Endothelial cell of umbilical vein (primary cell): ENCODE measurements at regions not wholly inside any gene's neighbourhood (a gene's known extent, or its start where the extent isn't known, plus 50 kb on each side); places are given as distances from the start of the nearest gene placed in this dataset.
"Not testable (repeated sequence)": the region's sequence is repeated elsewhere in the genome, so short reads cannot be mapped to it uniquely, and the experiment has no call there.

Experiments used
- BruUV-seq: library from RNA; stranded (reverse); fragments of 400-500 nt; replicated peaks from 2 replicates; lab custom pipeline; 2021; lab: Mats Ljungman, UMichigan
- CTCF ChIA-PET: fragments of 300-600, 350-600 bp; sonication (Branson Sonifier 250); formaldehyde crosslinking; loops from one replicate; lab custom pipeline; 2021; ENCODE audit warnings: antibody characterized with exemption, inconsistent platforms; lab: Charles Lee
- POLR2A ChIA-PET: fragments of 300-600, 350-600 bp; sonication (Branson Sonifier 250); formaldehyde crosslinking; loops from one replicate; lab custom pipeline; 2021; ENCODE audit warnings: antibody characterized with exemption, inconsistent platforms; lab: Charles Lee
- DNase-seq: peaks from one replicate; pipeline ENCODE4 v3.0.0-alpha.2; 2011; ENCODE audit warnings: low read depth, low spot score
- FAIRE-seq: peaks from 2 replicates; lab custom pipeline; 2011; peaks lifted over from hg19 to GRCh38; lab: Jason Lieb, UNC
- H2AFZ ChIP-seq: 2 replicates; pipeline ENCODE4 v1.6.0; 2012; ENCODE audit warnings: low read depth, low read length, control low read depth, inconsistent platforms
- H3K27ac ChIP-seq: 2 replicates; pipeline ENCODE4 v1.5.1; 2011; ENCODE audit warnings: low read depth, mild to moderate bottlenecking, control low read depth, low read length, moderate library complexity; ENCODE audit not compliant: insufficient read depth
- H3K27me3 ChIP-seq, 2 experiments: 2 replicates each; pipeline versions ENCODE4 v1.6.0 to v1.6.1; 2011; ENCODE audit warnings: low read length in 2 of 2, mixed read lengths in 1 of 2; ENCODE audit not compliant: control insufficient read depth in 2 of 2, insufficient read depth in 2 of 2
- H3K36me3 ChIP-seq, 2 experiments: 2 replicates in 1 of 2; 3 replicates in 1 of 2; pipeline ENCODE4 v1.5.1; 2011; ENCODE audit warnings: low read length in 2 of 2, mild to moderate bottlenecking in 1 of 2, moderate library complexity in 1 of 2; ENCODE audit not compliant: control insufficient read depth in 2 of 2, insufficient read depth in 2 of 2; ENCODE audit errors: extremely low read depth in 1 of 2
- H3K4me1 ChIP-seq: 3 replicates; pipeline ENCODE4 v1.5.1; 2011; ENCODE audit warnings: mild to moderate bottlenecking, low read length; ENCODE audit not compliant: control insufficient read depth, insufficient read depth; ENCODE audit errors: extremely low read depth
- H3K4me2 ChIP-seq: 2 replicates; pipeline ENCODE4 v1.6.1; 2011; ENCODE audit warnings: low read length, control low read depth, mixed read lengths; ENCODE audit not compliant: insufficient read depth
- H3K4me3 ChIP-seq, 3 experiments: fragments of 200-600 bp in 1 of 3; sonication (generic), shearing (Covaris generic) in 1 of 3; replicated peaks in 1 of 3; 2 replicates each; pipeline ENCODE4 v1.5.1; 2011 to 2016; ENCODE audit warnings: control low read depth in 3 of 3, low read length in 3 of 3, mild to moderate bottlenecking in 2 of 3, inconsistent platforms in 1 of 3, low read depth in 1 of 3, moderate library complexity in 1 of 3; ENCODE audit not compliant: insufficient read depth in 1 of 3
- H3K79me2 ChIP-seq: 2 replicates; pipeline ENCODE4 v1.6.0; 2012; ENCODE audit warnings: low read length, inconsistent platforms; ENCODE audit not compliant: control insufficient read depth, insufficient read depth
- H3K9ac ChIP-seq: replicated peaks from 2 replicates; pipeline ENCODE3; 2011; ENCODE audit warnings: low read length, control low read depth; ENCODE audit not compliant: insufficient read depth; ENCODE audit errors: extremely low read depth
- H3K9me1 ChIP-seq: replicated peaks from 3 replicates; pipeline ENCODE4 v1.6.0; 2011; ENCODE audit warnings: mild to moderate bottlenecking, low read length; ENCODE audit not compliant: control insufficient read depth, insufficient read depth; ENCODE audit errors: extremely low read depth
- H3K9me3 ChIP-seq: replicated peaks from 2 replicates; pipeline ENCODE4 v1.5.1; 2012; ENCODE audit warnings: low read length, inconsistent platforms; ENCODE audit not compliant: control insufficient read depth, insufficient read depth
- H4K20me1 ChIP-seq: replicated peaks from 2 replicates; pipeline ENCODE3; 2011; ENCODE audit warnings: mild to moderate bottlenecking, low read length; ENCODE audit not compliant: control insufficient read depth, insufficient read depth; ENCODE audit errors: extremely low read depth
- CTCF ChIP-seq, 2 donors: IDR thresholded peaks; 1 replicate in 1 of 2; 2 replicates in 1 of 2; pipeline ENCODE4 v1.5.1; 2011; ENCODE audit warnings: low read length in 2 of 2, mild to moderate bottlenecking in 2 of 2, moderate library complexity in 2 of 2, control low read depth in 1 of 2, inconsistent platforms in 1 of 2, low read depth in 1 of 2; ENCODE audit not compliant: insufficient read depth in 1 of 2; ENCODE audit errors: extremely low read depth in 1 of 2
- EZH2 ChIP-seq: IDR thresholded peaks from 2 replicates; pipeline ENCODE4 v1.6.1; 2012; ENCODE audit warnings: borderline replicate concordance, low read depth, mild to moderate bottlenecking, moderate library complexity, low read length, inconsistent platforms; ENCODE audit not compliant: severe bottlenecking
- FOS ChIP-seq: IDR thresholded peaks from 2 replicates; pipeline ENCODE4 v1.6.1; 2011; ENCODE audit warnings: mild to moderate bottlenecking, low read length, moderate library complexity, borderline replicate concordance; ENCODE audit not compliant: insufficient read depth
- GATA2 ChIP-seq: IDR thresholded peaks from 2 replicates; pipeline ENCODE4 v1.7.0; 2011; ENCODE audit warnings: low read depth, mild to moderate bottlenecking, moderate library complexity, mixed read lengths, low read length; ENCODE audit not compliant: insufficient read length, insufficient read depth
- JUN ChIP-seq: IDR thresholded peaks from 2 replicates; pipeline ENCODE4 v1.6.1; 2011; ENCODE audit warnings: borderline replicate concordance, low read depth; ENCODE audit not compliant: insufficient read length, insufficient read depth
- MAX ChIP-seq: IDR thresholded peaks from 2 replicates; pipeline ENCODE4 v1.6.1; 2011; ENCODE audit not compliant: insufficient read depth, insufficient read length
- MYC ChIP-seq: IDR thresholded peaks from one replicate; pipeline ENCODE4 v1.6.1; 2011; ENCODE audit warnings: mild to moderate bottlenecking, low read depth, low read length
- POLR2A ChIP-seq: IDR thresholded peaks from 2 replicates; pipeline ENCODE4 v1.6.1; 2012; ENCODE audit warnings: low read depth, mild to moderate bottlenecking, control low read depth, low read length
- POLR2AphosphoS5 ChIP-seq: IDR thresholded peaks from 2 replicates; pipeline ENCODE4 v1.6.1; 2012; ENCODE audit warnings: low read depth, mild to moderate bottlenecking, control low read depth, low read length, moderate library complexity; ENCODE audit not compliant: insufficient read depth
- dilution Hi-C: fragments of 300-500 bp; cut with MboI; formaldehyde crosslinking; loops from one replicate; pipeline ENCODE4 v1.15.0; 2019; ENCODE audit warnings: low sequenced_read_pairs; ENCODE audit not compliant: extremely low pct_ligation_motif_present
- intact Hi-C: fragments of 100-400 bp; cut with micrococcal nuclease; formaldehyde crosslinking; loops from one replicate; pipeline ENCODE4 v1.10.0; 2022

DNA sequence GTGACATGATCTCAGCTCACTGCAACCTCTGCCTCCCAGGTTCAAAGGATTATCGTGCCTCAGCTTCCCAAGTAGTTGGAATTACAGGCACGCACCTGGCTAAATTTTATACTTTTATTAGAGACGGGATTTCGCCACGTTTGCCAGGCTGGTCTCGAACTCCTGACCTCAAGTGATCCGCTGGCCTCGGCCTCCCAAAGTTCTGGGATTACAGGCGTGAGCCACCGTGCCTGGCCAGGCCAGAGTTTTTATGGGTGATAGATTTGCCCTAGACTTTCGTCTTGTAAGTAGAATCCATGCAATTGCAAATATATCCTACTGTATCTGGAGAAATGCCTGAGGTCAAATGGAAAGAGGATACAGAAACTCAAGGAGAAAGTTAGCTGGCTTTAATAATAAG lies 819.9 kb upstream of the SLITRK1 start:
- no peak for DNase-seq
- no peak overlapping the region for H3K9ac ChIP-seq
- H3K27me3 ChIP-seq: no peaks in the 10 kb centered on the region
- FAIRE-seq: no peak
- ChIA-PET CTCF (no interaction called here), POLR2A (no interaction called here)
- H3K36me3 ChIP-seq: no peaks in the 10 kb centered on the region
- intact Hi-C loops: no loop called here
- dilution Hi-C loops: no loop called here
- TF ChIP-seq POLR2AphosphoS5: no peak
- TF ChIP-seq MAX: no peak
- TF ChIP-seq CTCF (IDR thresholded peaks at IDR 0.05; ENCODE audit: extremely low read depth in 1 of 2, insufficient read depth in 1 of 2, low read depth in 1 of 2, low read length in 2 of 2): no peak
- no peak for TF ChIP-seq JUN
- TF ChIP-seq FOS: no peak
- TF ChIP-seq POLR2A: no peak
- TF ChIP-seq MYC: no peak
- no peak for TF ChIP-seq GATA2
- no peak for TF ChIP-seq EZH2
- no peak overlapping the region for H3K4me2 ChIP-seq
- no peak overlapping the region for H2AFZ ChIP-seq
- peaks cover 2% of the 10 kb centered on the region for H3K9me3 ChIP-seq
- no TSS peak for BruUV-seq
- H3K4me1 ChIP-seq: no peaks in the 10 kb centered on the region
- H3K9me1 ChIP-seq: no peaks in the 10 kb centered on the region
- H3K4me3 ChIP-seq: no peak overlapping the region
- H3K79me2 ChIP-seq: no peaks in the 10 kb centered on the region
- no peaks in the 10 kb centered on the region for H4K20me1 ChIP-seq
- no peak overlapping the region for H3K27ac ChIP-seq

GRCh38 chr13:84697591-84697990 lies 815.3 kb upstream of the SLITRK1 start:
- intact Hi-C loops, H3K36me3 ChIP-seq, H3K9me3 ChIP-seq, H4K20me1 ChIP-seq, FAIRE-seq, H3K4me2 ChIP-seq, H2AFZ ChIP-seq, POLR2A ChIA-PET, BruUV-seq, H3K27me3 ChIP-seq, CTCF ChIA-PET, H3K9me1 ChIP-seq, H3K9ac ChIP-seq, dilution Hi-C loops, DNase-seq, H3K27ac ChIP-seq, H3K4me3 ChIP-seq, H3K4me1 ChIP-seq, H3K79me2 ChIP-seq: not testable (repeated sequence)
